CD14-positive monocyte (primary cell): ENCODE measurements at regions not wholly inside any gene's neighbourhood (a gene's known extent, or its start where the extent isn't known, plus 50 kb on each side); places are given as distances from the start of the nearest gene placed in this dataset.

Source experiments
- DNase-seq, 3 donors: peaks; one replicate each; pipeline ENCODE4 v3.0.0-alpha.2; 2011 to 2022
- H2AFZ ChIP-seq: 2 replicates; pipeline ENCODE4 v1.6.0; 2012; ENCODE audit warnings: mild to moderate bottlenecking, low read depth, low read length, inconsistent platforms; ENCODE audit not compliant: insufficient read depth, poor library complexity, severe bottlenecking
- H3K27ac ChIP-seq, 2 donors: 1 replicate in 1 of 2; 2 replicates in 1 of 2; pipeline ENCODE4 v1.5.1; 2012 to 2013; ENCODE audit warnings: low read length in 2 of 2, control low read depth in 1 of 2, inconsistent platforms in 1 of 2, low read depth in 1 of 2, mild to moderate bottlenecking in 1 of 2
- H3K27me3 ChIP-seq, 2 donors: one replicate each; pipeline versions ENCODE4 v1.6.0 to v1.6.1; 2011 to 2013; ENCODE audit warnings: low read length in 2 of 2; ENCODE audit not compliant: control insufficient read depth in 2 of 2, insufficient read depth in 2 of 2
- H3K36me3 ChIP-seq, 2 donors: replicated peaks in 1 of 2; 1 replicate in 1 of 2; 2 replicates in 1 of 2; pipeline versions ENCODE4 v1.5.1 to v1.6.1; 2012 to 2013; ENCODE audit warnings: low read length in 2 of 2, control low read depth in 1 of 2, inconsistent platforms in 1 of 2, mild to moderate bottlenecking in 1 of 2; ENCODE audit not compliant: insufficient read depth in 2 of 2, control insufficient read depth in 1 of 2
- H3K4me1 ChIP-seq, 2 donors: 1 replicate in 1 of 2; 2 replicates in 1 of 2; pipeline versions ENCODE4 v1.5.1 to v1.6.1; 2012 to 2013; ENCODE audit warnings: low read length in 2 of 2, control low read depth in 1 of 2, inconsistent platforms in 1 of 2, mild to moderate bottlenecking in 1 of 2, moderate library complexity in 1 of 2; ENCODE audit not compliant: insufficient read depth in 2 of 2, control insufficient read depth in 1 of 2
- H3K4me2 ChIP-seq: replicated peaks from 2 replicates; pipeline ENCODE3; 2012; ENCODE audit warnings: low read length, moderate library complexity, mild to moderate bottlenecking; ENCODE audit not compliant: poor library complexity, severe bottlenecking; ENCODE audit errors: extremely low read depth
- H3K4me3 ChIP-seq, 3 experiments: fragments of 200-600 bp in 1 of 3; sonication (generic) in 1 of 3; replicated peaks in 1 of 3; 1 replicate in 2 of 3; 2 replicates in 1 of 3; pipeline ENCODE4 v1.5.1; 2011 to 2013; ENCODE audit warnings: low read length in 3 of 3, mild to moderate bottlenecking in 3 of 3, control low read depth in 2 of 3, low read depth in 2 of 3, inconsistent platforms in 1 of 3, moderate library complexity in 1 of 3
- H3K79me2 ChIP-seq: 2 replicates; pipeline ENCODE4 v1.6.0; 2012; ENCODE audit warnings: mild to moderate bottlenecking, control low read depth, inconsistent platforms, low read length, moderate library complexity; ENCODE audit not compliant: insufficient read depth
- H3K9ac ChIP-seq: 2 replicates; pipeline ENCODE4 v1.6.0; 2017; ENCODE audit warnings: low read length, mild to moderate bottlenecking; ENCODE audit not compliant: insufficient read depth, poor library complexity, severe bottlenecking
- H3K9me3 ChIP-seq, 2 donors: replicated peaks in 1 of 2; 1 replicate in 1 of 2; 2 replicates in 1 of 2; pipeline versions ENCODE4 v1.5.1 to v1.6.1; 2012 to 2013; ENCODE audit warnings: low read length in 2 of 2, control low read depth in 1 of 2; ENCODE audit not compliant: control insufficient read depth in 1 of 2, insufficient read depth in 1 of 2
- H4K20me1 ChIP-seq: 2 replicates; pipeline ENCODE4 v1.6.0; 2012; ENCODE audit warnings: mild to moderate bottlenecking, low read length, control low read depth, moderate library complexity; ENCODE audit not compliant: insufficient read depth
- H3K27ac Mint-ChIP-seq, 7 donors: one replicate each; pipeline ENCODE4 v1.8.0; 2020; ENCODE audit warnings: mild to moderate bottlenecking in 7 of 7, mixed read lengths in 7 of 7, moderate library complexity in 6 of 7, inconsistent platforms in 2 of 7
- H3K27me3 Mint-ChIP-seq, 3 donors: one replicate each; pipeline ENCODE4 v1.8.0; 2021 to 2022; ENCODE audit warnings: low read depth in 3 of 3, mild to moderate bottlenecking in 3 of 3, mixed read lengths in 3 of 3, moderate library complexity in 3 of 3, inconsistent platforms in 1 of 3
- H3K36me3 Mint-ChIP-seq, 2 donors: one replicate each; pipeline ENCODE4 v1.8.0; 2020; ENCODE audit warnings: mixed read lengths in 2 of 2, inconsistent platforms in 1 of 2, mild to moderate bottlenecking in 1 of 2
- H3K4me1 Mint-ChIP-seq: one replicate; pipeline ENCODE4 v1.8.0; 2020; ENCODE audit warnings: mild to moderate bottlenecking, mixed read lengths
- H3K4me3 Mint-ChIP-seq, 2 donors: one replicate each; pipeline ENCODE4 v1.8.0; 2020; ENCODE audit warnings: mild to moderate bottlenecking in 2 of 2, mixed read lengths in 2 of 2, moderate library complexity in 1 of 2
- H3K9me3 Mint-ChIP-seq, 7 donors: one replicate each; pipeline ENCODE4 v1.8.0; 2020 to 2022; ENCODE audit warnings: mixed read lengths in 7 of 7, mild to moderate bottlenecking in 6 of 7, moderate library complexity in 6 of 7, inconsistent platforms in 2 of 7
- CTCF ChIP-seq: fragments of 200-600 bp; IDR thresholded peaks from one replicate; pipeline ENCODE4 v1.8.0; 2022; ENCODE audit warnings: antibody characterized with exemption, mild to moderate bottlenecking
- WGBS: methylation state at CpG from one replicate; pipeline ENCODE4 v1.1.5; 2013; ENCODE audit warnings: missing lambda C conversion rate; ENCODE audit not compliant: insufficient coverage; 5-methylcytosine and 5-hydroxymethylcytosine counted together
- intact Hi-C, 2 donors: fragments of 100-400 bp; cut with micrococcal nuclease; formaldehyde crosslinking; loops; one replicate each; pipeline versions ENCODE4 v1.15.0 to v1.15.1; 2023

DNA sequence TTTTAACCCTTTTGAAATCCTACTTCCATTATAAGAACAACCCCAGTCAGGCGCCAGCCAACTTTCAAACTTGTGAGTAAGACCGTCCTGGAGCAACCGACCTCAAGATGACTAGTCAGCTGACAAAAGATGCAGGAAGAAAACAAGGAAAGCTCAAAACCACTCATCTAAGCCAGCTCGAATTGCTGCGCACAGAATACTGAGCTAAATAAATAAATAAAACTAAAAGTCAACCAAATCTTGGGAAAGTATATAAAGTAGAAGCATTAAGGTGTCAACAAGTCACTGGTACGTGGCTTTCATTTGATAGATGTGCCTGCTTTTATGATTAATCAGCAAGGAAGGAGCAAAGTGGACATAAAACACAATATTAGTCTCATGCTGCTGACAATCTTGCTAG lies 1269.8 kb downstream of the XPNPEP1 start:
- no peaks in the 10 kb centered on the region for H3K79me2 ChIP-seq
- peaks cover 0 to 3% (median 1%) of the 10 kb centered on the region in 7 donors for H3K9me3 Mint-ChIP-seq
- H3K9me3 ChIP-seq: no peaks in the 10 kb centered on the region
- WGBS: 70% methylated on average over 4 of the region's 6 CpGs
- H3K36me3 Mint-ChIP-seq: no peaks in the 10 kb centered on the region
- H3K27me3 ChIP-seq: no peaks in the 10 kb centered on the region
- H3K36me3 ChIP-seq: no peaks in the 10 kb centered on the region
- DNase-seq: no peak
- no peaks in the 10 kb centered on the region for H4K20me1 ChIP-seq
- TF ChIP-seq CTCF: no peak
- no peak overlapping the region for H3K4me2 ChIP-seq
- intact Hi-C loops: no loop called here
- no peaks in the 10 kb centered on the region for H3K27me3 Mint-ChIP-seq
- no peak overlapping the region for H3K4me3 Mint-ChIP-seq
- no peak overlapping the region for H3K9ac ChIP-seq
- H3K27ac Mint-ChIP-seq: no peak overlapping the region
- no peaks in the 10 kb centered on the region for H3K4me1 Mint-ChIP-seq
- H3K27ac ChIP-seq: no peak overlapping the region
- no peaks in the 10 kb centered on the region for H3K4me1 ChIP-seq
- no peak overlapping the region for H3K4me3 ChIP-seq
- H2AFZ ChIP-seq: no peak overlapping the region

GRCh38 chr10:108639010-108639409 lies 1284.3 kb downstream of the XPNPEP1 start:
- no peak overlapping the region for H3K9ac ChIP-seq
- Mint-ChIP-seq H3K27ac (no peak overlapping the region), H3K4me3 (no peak overlapping the region), H3K27me3 (no peaks in the 10 kb centered on the region), H3K4me1 (no peaks in the 10 kb centered on the region), H3K36me3 (no peaks in the 10 kb centered on the region), H3K9me3 (peaks cover 0 to 12% (median 4%) of the 10 kb centered on the region in 7 donors)
- TF ChIP-seq CTCF: no peak
- H3K27ac ChIP-seq: no peak overlapping the region
- no peak for DNase-seq
- H3K27me3 ChIP-seq: no peaks in the 10 kb centered on the region
- no peaks in the 10 kb centered on the region for H3K36me3 ChIP-seq
- no peak overlapping the region for H2AFZ ChIP-seq
- no peaks in the 10 kb centered on the region for H3K4me1 ChIP-seq
- H3K9me3 ChIP-seq: peaks cover 0 to 2% of the 10 kb centered on the region in 2 donors
- intact Hi-C loops: no loop called here
- no CpG with 5 or more reads among the region's 5 CpGs for WGBS
- no peak overlapping the region for H3K4me3 ChIP-seq
- H3K79me2 ChIP-seq: no peaks in the 10 kb centered on the region
- H4K20me1 ChIP-seq: no peaks in the 10 kb centered on the region
- no peak overlapping the region for H3K4me2 ChIP-seq
